PFSK-1 (cell line): ENCODE measurements at regions not wholly inside any gene's neighbourhood (a gene's known extent, or its start where the extent isn't known, plus 50 kb on each side); places are given as distances from the start of the nearest gene placed in this dataset.

Source experiments
- FOXP2 ChIP-seq: optimal IDR thresholded peaks from 2 replicates; pipeline ENCODE3; 2011; ENCODE audit warnings: borderline replicate concordance, control low read depth, inconsistent platforms; ENCODE audit not compliant: insufficient read depth; ENCODE audit errors: extremely low read length, extremely low read depth
- POLR2AphosphoS5 ChIP-seq: IDR thresholded peaks from 2 replicates; pipeline ENCODE4 v1.6.1; 2012; ENCODE audit warnings: low read depth, mild to moderate bottlenecking, control low read depth, low read length, moderate library complexity
- REST ChIP-seq, 2 experiments: IDR thresholded peaks; 2 replicates each; pipeline versions ENCODE4 v1.6.1 to v1.8.0; 2011 to 2012; ENCODE audit warnings: low read depth in 2 of 2, low read length in 2 of 2, control low read depth in 1 of 2, inconsistent platforms in 1 of 2, mild to moderate bottlenecking in 1 of 2, moderate library complexity in 1 of 2; ENCODE audit not compliant: insufficient read depth in 1 of 2
- SIN3A ChIP-seq: IDR thresholded peaks from 2 replicates; pipeline ENCODE4 v1.6.1; 2012; ENCODE audit warnings: mild to moderate bottlenecking, low read length, moderate library complexity, borderline replicate concordance; ENCODE audit not compliant: insufficient read depth
- TAF1 ChIP-seq: IDR thresholded peaks from 2 replicates; pipeline ENCODE4 v1.6.1; 2012; ENCODE audit warnings: low read length, control low read depth, borderline replicate concordance; ENCODE audit not compliant: insufficient read depth

- no peak for TF ChIP-seq REST (IDR thresholded peaks at IDR 0.05; ENCODE audit: insufficient read depth in 1 of 2, low read depth in 2 of 2, low read length in 2 of 2)
- TF ChIP-seq TAF1, result no peak
- TF ChIP-seq POLR2AphosphoS5, result no peak
- no peak for TF ChIP-seq SIN3A
- no peak for TF ChIP-seq FOXP2
These were observed 1344.5 kb upstream of the PCDH7 start for GRCh38 chr4:29375716-29376115.

GRCh38 chr4:29390921-29391320, 1329.2 kb upstream of the PCDH7 start:
- no peak for TF ChIP-seq REST (IDR thresholded peaks at IDR 0.05; ENCODE audit: insufficient read depth in 1 of 2, low read depth in 2 of 2, low read length in 2 of 2)
- no peak for TF ChIP-seq TAF1
- TF ChIP-seq POLR2AphosphoS5, result no peak
- TF ChIP-seq SIN3A, result no peak
- TF ChIP-seq FOXP2, result no peak

- no peak for TF ChIP-seq TAF1
- TF ChIP-seq FOXP2, result no peak
- no peak for TF ChIP-seq SIN3A
- no peak for TF ChIP-seq POLR2AphosphoS5
- TF ChIP-seq REST (IDR thresholded peaks at IDR 0.05; ENCODE audit: insufficient read depth in 1 of 2, low read depth in 2 of 2, low read length in 2 of 2), result no peak
These were observed 1315.1 kb upstream of the PCDH7 start for GRCh38 chr4:29405116-29405515.

- TF ChIP-seq SIN3A (no peak), FOXP2 (no peak), REST (IDR thresholded peaks at IDR 0.05; ENCODE audit: insufficient read depth in 1 of 2, low read depth in 2 of 2, low read length in 2 of 2) (no peak), POLR2AphosphoS5 (no peak), TAF1 (no peak)
These were observed 1304.4 kb upstream of the PCDH7 start for GRCh38 chr4:29415771-29416170.
